ENCODE measurements at regions not wholly inside any gene's neighbourhood (a gene's known extent, or its start where the extent isn't known, plus 50 kb on each side); places are given as distances from the start of the nearest gene placed in this dataset.

DNA sequence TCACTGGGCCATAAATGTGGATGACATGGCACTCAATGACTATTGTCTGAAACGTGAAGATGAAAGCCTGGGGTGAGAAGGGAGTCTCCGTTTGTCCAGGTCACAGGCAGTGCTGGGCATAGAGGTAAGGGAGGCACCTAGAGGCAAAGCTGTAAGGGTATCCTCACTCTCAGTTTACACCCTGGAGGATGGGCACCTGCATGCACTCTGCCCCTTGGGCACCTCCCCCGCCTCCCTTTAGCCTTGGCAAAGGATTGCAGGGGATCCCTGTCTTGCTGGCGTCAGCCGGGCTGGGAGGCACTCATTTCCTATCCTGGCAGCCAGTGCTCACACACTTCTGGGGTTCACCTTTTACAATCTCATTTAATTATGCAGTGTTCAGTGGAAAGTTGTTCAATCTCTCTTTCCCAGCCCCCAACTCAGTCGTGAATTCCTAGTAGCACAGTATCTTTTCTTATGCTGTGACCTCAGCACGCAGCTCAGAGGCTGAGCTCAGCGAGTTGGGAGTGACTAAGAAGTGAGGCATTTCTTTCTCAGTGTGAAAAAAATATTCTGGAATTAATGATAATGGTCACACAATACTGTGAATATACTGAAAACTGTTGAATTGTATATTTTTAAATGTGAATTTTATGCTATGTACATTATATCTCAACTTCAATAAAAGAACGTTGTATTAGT is 866.6 kb downstream of the BRD1 start:
- TF ChIP-seq, protein P1, sequence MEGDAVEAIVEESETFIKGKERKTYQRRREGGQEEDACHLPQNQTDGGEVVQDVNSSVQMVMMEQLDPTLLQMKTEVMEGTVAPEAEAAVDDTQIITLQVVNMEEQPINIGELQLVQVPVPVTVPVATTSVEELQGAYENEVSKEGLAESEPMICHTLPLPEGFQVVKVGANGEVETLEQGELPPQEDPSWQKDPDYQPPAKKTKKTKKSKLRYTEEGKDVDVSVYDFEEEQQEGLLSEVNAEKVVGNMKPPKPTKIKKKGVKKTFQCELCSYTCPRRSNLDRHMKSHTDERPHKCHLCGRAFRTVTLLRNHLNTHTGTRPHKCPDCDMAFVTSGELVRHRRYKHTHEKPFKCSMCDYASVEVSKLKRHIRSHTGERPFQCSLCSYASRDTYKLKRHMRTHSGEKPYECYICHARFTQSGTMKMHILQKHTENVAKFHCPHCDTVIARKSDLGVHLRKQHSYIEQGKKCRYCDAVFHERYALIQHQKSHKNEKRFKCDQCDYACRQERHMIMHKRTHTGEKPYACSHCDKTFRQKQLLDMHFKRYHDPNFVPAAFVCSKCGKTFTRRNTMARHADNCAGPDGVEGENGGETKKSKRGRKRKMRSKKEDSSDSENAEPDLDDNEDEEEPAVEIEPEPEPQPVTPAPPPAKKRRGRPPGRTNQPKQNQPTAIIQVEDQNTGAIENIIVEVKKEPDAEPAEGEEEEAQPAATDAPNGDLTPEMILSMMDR (IDR thresholded peaks at IDR 0.05; ENCODE audit: low read depth, low read length): no peak
- DNase-seq (ENCODE audit: extremely low read depth, low read depth): no peak

DNA sequence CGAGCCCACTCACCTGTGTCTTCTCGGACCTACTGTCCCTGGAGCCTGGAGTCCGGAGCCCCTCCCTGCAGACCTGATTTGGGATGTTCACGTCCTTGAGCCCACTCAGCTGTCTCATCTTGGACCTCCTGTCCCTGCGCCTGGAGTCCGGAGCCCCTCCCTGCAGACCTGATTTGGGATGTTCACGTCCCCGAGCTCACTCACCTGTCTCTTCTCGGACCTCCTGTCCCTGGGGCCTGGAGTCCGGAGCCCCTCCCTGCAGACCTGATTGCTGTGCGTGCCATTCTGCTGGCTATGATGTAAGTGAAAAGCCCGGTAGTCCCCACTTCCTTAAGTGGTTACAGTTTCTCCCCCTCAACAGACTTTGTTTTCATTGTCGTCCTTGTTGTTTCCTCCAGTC is 867.1 kb downstream of the BRD1 start:
- no peak for DNase-seq (ENCODE audit: extremely low read depth, low read depth)

DNA sequence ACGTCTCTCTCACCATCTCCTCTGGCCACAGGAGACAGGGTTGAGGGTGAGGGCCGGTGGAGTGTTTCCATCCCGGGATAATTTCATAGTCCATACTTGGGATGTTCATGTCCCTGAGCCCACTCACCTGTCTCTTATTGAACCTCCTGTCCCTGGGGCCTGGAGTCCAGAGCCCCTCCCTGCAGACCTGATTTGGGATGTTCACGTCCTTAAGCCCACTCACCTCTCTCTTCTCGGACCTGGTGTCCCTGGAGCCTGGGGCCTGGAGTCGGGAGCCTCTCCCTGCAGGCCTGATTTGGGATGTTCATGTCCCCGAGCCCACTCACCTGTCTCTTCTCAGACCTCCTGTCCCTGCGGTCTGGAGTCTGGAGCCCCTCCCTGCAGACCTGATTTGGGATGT is 868.2 kb downstream of the BRD1 start:
- DNase-seq (ENCODE audit: extremely low read depth, low read depth): no peak
- TF ChIP-seq, protein P1 (IDR thresholded peaks at IDR 0.05; ENCODE audit: low read depth, low read length): no peak

More for the DNA sequence above, 867.1 kb downstream of the BRD1 start:
- TF ChIP-seq, protein P1 (IDR thresholded peaks at IDR 0.05; ENCODE audit: low read depth, low read length): no peak

DNA sequence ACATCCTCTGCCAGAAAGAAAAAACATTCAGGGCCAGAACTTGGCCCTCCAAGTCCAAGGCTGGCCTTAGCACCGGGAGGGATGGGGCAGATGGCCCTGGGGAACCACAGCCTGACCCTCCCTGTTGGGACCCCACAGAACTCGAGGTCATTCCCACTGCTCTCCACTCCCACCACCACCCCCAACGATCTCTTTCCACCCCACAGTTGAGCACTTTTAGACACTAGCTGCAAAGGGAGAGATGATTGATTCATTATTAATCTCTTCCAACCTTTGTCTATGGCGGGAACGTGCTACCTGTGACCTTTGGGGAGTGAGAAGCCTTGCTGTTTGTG is 869.7 kb downstream of the BRD1 start:
- DNase-seq (ENCODE audit: extremely low read depth, low read depth): no peak
- TF ChIP-seq, protein P1 (IDR thresholded peaks at IDR 0.05; ENCODE audit: low read depth, low read length): no peak

DNA sequence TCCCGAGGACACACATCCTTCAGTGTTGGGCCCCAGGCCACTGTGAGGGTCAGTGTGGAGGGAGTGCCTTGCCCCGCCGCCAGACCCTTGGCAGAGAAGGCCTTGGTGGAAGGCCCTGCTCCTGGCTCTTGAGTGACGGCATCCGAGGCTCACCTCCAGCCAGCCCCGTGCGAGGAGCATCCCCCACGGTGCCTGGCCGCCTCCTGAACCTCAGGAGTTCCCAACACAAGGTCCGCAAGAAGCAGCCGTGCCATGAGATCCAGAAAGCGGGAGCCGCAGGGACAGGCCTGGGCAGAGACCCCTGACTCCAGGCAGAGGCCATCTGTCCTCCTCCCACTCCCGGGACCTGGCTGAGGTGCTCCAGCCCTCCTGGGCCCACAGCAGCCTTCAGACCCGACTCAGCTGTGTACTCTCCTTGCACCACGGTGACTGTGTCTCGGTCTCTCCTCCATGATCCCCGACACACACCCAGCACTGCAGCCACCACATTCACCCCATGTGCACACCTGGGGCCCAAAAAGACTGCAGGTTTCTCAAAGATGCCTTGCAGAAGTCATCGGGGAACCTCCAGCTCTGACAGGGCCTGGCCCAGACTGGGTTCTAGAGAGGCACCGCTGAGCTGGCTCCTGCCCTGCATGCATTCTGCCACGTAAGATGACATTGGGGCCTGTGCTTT is 870.2 kb downstream of the BRD1 start:
- TF ChIP-seq, protein P1 (IDR thresholded peaks at IDR 0.05; ENCODE audit: low read depth, low read length): no peak
- DNase-seq (ENCODE audit: extremely low read depth, low read depth): no peak

DNA sequence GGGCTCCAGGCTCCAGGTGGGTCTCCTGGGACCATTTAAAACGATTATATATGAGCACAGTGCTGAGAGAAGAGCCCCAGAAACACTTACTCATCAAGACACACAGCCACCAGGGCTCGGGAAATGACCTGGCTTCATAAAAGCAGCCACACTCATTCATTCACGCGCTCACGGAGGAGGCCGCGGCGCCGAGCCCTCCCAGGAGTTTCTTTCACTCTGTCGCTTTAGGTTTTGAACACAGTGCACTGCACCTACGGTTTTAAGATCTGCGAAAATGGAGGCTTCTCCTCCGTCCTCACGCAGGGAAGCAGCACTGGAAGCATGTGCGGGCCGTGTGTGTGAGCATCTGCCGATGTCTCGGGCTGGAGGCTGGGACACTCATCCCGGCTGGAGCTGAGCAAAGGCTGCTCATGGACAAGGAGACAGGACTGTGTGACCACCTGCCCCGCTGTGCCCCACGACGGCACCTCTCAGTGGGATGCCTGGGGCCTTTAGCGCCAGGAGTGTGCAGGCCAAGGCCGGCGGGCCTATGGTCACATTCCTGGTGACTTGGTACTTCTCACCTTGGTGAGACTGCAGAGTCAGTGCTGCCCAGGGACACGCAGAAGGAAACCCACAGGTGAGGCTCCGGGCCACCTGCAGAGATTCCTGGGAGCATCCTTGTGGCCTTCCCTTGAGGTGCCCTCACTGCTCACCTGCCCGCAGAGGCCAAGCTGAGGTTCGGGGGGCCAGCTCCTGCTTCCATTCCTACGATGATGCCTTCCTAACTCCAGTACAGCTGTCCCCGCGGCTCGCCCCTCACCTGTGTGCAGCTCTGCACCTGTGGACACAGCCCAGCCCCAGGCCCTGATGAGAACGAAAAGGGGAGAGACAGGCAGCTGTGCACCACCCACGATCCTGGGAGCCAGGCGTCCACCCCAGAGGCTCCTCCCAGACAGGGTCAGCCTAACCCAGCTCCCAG is 872.0 kb downstream of the BRD1 start:
- TF ChIP-seq, protein P1 (IDR thresholded peaks at IDR 0.05; ENCODE audit: low read depth, low read length): no peak
- DNase-seq (ENCODE audit: extremely low read depth, low read depth): no peak
